Transverse colon (tissue), 3 donors: ENCODE measurements at regions not wholly inside any gene's neighbourhood (a gene's known extent, or its start where the extent isn't known, plus 50 kb on each side); places are given as distances from the start of the nearest gene placed in this dataset.

Experiments
- POLR2A ChIP-seq: fragments of 450-650 bp; IDR thresholded peaks from one replicate; pipeline ENCODE4 v1.6.1; 2016; ENCODE audit warnings: antibody characterized with exemption, mild to moderate bottlenecking, moderate library complexity
- TF ChIP-seq, protein P1 (sequence below), 5 experiments: fragments of 200-600 bp in 3 of 5; fragments of 450-650 bp in 2 of 5; sonication (generic) in 3 of 5; IDR thresholded peaks; 1 replicate in 2 of 5; 2 replicates in 3 of 5; pipeline ENCODE4 v1.5.1; 2016 to 2017; ENCODE audit warnings: antibody characterized with exemption in 5 of 5, inconsistent platforms in 3 of 5, mild to moderate bottlenecking in 2 of 5, moderate library complexity in 1 of 5

DNA sequence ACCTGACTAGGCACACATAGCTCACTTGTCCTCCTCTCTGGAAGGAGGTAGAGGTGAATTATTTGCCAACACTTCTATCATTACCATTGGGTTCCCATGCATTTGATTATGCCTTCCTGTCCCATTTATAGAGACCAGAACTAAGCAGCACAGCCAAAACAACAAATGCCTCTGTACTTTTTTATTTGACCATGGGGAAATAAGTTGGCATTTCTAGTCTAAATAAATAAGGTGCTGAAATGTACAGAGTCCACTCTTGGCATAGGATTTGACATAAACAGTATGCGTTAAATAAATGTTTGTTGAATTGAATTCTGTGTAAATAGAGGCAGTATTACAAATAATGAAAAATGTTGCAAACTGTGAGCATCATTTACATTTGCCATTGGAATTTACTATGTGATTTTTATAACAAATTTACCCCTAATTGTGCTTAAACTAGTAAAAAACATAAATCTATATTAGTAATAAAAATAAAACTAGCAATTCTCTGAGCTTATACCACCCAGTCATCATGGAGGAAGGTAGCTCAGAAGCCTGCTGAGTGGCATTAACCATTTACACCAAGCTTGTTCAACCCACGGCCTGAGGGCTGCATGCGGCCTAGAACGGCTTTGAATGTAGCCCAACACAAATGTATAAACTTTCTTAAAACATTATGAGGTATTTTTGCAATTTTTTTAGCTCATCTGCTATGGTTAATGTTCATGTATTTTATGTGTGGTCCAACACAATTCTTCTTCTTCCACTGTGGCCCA lies 367.8 kb downstream of the FIGN start:
- TF ChIP-seq POLR2A, result no peak
- TF ChIP-seq, protein P1, sequence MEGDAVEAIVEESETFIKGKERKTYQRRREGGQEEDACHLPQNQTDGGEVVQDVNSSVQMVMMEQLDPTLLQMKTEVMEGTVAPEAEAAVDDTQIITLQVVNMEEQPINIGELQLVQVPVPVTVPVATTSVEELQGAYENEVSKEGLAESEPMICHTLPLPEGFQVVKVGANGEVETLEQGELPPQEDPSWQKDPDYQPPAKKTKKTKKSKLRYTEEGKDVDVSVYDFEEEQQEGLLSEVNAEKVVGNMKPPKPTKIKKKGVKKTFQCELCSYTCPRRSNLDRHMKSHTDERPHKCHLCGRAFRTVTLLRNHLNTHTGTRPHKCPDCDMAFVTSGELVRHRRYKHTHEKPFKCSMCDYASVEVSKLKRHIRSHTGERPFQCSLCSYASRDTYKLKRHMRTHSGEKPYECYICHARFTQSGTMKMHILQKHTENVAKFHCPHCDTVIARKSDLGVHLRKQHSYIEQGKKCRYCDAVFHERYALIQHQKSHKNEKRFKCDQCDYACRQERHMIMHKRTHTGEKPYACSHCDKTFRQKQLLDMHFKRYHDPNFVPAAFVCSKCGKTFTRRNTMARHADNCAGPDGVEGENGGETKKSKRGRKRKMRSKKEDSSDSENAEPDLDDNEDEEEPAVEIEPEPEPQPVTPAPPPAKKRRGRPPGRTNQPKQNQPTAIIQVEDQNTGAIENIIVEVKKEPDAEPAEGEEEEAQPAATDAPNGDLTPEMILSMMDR (IDR thresholded peaks at IDR 0.05), result no peak
